ENCODE measurements at regions not wholly inside any gene's neighbourhood (a gene's known extent, or its start where the extent isn't known, plus 50 kb on each side); places are given as distances from the start of the nearest gene placed in this dataset.
A peak's percentile ranks its signal among the peaks of the same experiment; 100 is the strongest.

DNA sequence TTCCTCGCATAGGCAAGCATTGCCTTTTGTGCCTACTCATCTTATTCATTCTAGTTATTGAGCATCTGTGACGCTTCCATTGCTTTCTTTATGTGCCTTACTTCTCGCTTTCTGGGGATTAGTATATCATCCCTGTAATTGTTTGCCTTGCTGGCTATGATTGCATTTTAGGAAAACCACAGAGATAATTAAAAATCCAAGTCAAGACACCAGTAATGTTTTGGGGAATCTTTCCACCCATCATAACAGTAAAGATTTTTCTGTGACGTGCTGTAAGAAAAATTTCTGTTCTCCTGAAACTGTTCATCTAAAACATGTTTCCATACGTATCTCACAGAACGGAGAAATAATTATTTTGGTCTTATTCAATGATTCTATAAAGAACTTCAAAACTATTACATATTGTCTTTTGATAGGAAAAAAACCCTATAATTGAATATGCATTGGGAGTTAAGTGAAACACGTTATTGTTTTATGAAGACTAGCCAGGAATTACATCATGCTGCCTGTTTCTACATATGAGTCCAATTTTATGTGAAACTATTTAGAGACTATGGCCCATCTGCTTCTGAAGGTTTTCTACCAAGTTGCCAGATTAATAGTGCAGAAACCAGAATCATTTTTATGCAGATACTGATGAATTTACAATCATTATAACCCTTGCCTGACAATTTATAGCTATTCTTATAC is 133.7 kb upstream of the FIBIN start:
- Histone ChIP-seq H3K27ac (no peak overlapping the region), H3K4me1 (no peaks in the 10 kb centered on the region), H3K27me3 (no peaks in the 10 kb centered on the region), H3K9me3 (no peaks in the 10 kb centered on the region), H3K4me3 (no peak overlapping the region), H3K36me3 (no peaks in the 10 kb centered on the region)
- intact Hi-C loops (cut with DNase I; ENCODE audit: low total_unique reads), result no loop called here
- TF ChIP-seq POLR2AphosphoS5 (IDR thresholded peaks at IDR 0.05) (no peak), POLR2A (IDR thresholded peaks at IDR 0.05) (no peak), EP300 (IDR thresholded peaks at IDR 0.05) (no peak)
- TF ChIP-seq, protein P1, sequence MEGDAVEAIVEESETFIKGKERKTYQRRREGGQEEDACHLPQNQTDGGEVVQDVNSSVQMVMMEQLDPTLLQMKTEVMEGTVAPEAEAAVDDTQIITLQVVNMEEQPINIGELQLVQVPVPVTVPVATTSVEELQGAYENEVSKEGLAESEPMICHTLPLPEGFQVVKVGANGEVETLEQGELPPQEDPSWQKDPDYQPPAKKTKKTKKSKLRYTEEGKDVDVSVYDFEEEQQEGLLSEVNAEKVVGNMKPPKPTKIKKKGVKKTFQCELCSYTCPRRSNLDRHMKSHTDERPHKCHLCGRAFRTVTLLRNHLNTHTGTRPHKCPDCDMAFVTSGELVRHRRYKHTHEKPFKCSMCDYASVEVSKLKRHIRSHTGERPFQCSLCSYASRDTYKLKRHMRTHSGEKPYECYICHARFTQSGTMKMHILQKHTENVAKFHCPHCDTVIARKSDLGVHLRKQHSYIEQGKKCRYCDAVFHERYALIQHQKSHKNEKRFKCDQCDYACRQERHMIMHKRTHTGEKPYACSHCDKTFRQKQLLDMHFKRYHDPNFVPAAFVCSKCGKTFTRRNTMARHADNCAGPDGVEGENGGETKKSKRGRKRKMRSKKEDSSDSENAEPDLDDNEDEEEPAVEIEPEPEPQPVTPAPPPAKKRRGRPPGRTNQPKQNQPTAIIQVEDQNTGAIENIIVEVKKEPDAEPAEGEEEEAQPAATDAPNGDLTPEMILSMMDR (IDR thresholded peaks at IDR 0.05), result no peak
- DNase-seq, result peak in 1 of 2 donors; percentile 39
- 83 to 87% (median 85%) methylated on average over 7 of the region's 7 CpGs for WGBS, 5 donors

DNA sequence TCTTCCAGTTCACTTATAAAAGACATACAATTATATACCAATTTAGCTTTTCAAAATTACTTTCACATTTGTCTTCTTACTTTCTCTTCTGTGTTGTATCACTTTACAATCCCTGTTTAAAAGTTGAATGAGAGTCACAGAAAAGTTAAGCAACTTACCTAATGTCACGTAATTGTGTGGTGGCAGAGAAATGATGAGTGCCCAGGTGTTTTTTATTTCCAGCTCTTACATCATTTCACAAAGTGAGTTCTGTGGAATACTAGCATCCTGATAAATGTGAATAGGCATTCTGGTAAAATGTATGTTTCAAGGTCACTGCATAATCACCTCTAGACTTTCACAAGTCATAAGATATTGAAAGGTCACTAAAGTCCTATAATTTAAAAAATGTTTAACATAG is 133.0 kb upstream of the FIBIN start:
- DNase-seq, result no peak
- no peak overlapping the region for H3K4me3 ChIP-seq
- H3K4me1 ChIP-seq, result no peaks in the 10 kb centered on the region
- 78 to 90% (median 85%) methylated on average over 1 of the region's 1 CpG for WGBS, 5 donors
- H3K27me3 ChIP-seq, result no peaks in the 10 kb centered on the region
- no peaks in the 10 kb centered on the region for H3K36me3 ChIP-seq
- peaks cover 0 to under 1% (median 0%) of the 10 kb centered on the region in 4 donors for H3K9me3 ChIP-seq
- no peak for TF ChIP-seq POLR2A (IDR thresholded peaks at IDR 0.05)
- H3K27ac ChIP-seq, result no peak overlapping the region
- intact Hi-C loops (cut with DNase I; ENCODE audit: low total_unique reads), result no loop called here

DNA sequence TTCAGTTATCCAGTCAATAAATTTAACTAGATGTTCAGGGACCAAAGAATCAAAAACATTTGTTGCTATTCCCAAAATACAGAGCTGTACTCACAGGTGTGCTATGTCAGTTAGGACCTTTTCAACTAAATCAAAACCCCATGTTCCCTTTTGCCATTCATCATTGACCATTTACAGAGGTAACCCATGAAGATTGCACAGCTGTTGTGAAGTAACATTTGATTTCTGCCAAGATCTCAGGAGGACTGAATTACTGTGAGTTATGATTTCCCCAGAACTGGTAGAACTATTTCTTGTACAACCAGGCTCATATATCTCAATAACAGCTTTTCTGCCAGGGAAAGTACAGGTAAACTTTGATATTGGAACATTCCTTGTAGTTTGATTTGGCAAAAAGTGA is 131.1 kb upstream of the FIBIN start:
- peaks cover 0 to 6% (median 0%) of the 10 kb centered on the region in 4 donors for H3K9me3 ChIP-seq
- no peak overlapping the region for H3K27ac ChIP-seq
- intact Hi-C loops (cut with DNase I; ENCODE audit: low total_unique reads), result no loop called here
- TF ChIP-seq POLR2AphosphoS5 (IDR thresholded peaks at IDR 0.05), result no peak
- TF ChIP-seq POLR2A (IDR thresholded peaks at IDR 0.05), result no peak
- TF ChIP-seq, protein P1 (IDR thresholded peaks at IDR 0.05), result no peak
- TF ChIP-seq EP300 (IDR thresholded peaks at IDR 0.05), result no peak
- H3K36me3 ChIP-seq, result no peaks in the 10 kb centered on the region
- no peaks in the 10 kb centered on the region for H3K27me3 ChIP-seq
- no peak for DNase-seq
- no peaks in the 10 kb centered on the region for H3K4me1 ChIP-seq
- no peak overlapping the region for H3K4me3 ChIP-seq

DNA sequence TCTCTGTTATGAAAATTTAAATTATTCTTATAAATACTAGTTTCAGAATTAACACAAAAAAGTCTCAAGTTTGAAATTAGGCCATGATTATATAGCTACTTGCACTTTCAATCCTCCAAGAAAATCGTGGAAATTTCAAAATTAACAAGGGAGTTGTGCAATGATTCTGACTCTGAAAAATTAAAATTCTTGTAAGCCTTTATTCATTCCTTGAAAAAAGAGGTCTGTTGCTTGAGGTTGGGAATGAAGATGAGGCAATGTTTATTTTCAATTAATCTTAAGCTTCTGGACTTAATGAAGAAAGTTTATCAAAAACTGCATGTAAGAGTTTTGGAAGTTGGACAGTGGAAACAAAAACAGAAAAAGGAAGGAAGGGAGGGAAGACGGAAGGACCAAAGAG is 128.2 kb upstream of the FIBIN start:
- TF ChIP-seq POLR2A (IDR thresholded peaks at IDR 0.05) (no peak), EP300 (IDR thresholded peaks at IDR 0.05) (no peak), POLR2AphosphoS5 (IDR thresholded peaks at IDR 0.05) (no peak)
- TF ChIP-seq, protein P1 (IDR thresholded peaks at IDR 0.05), result no peak
- Histone ChIP-seq H3K27me3 (no peaks in the 10 kb centered on the region), H3K4me1 (no peaks in the 10 kb centered on the region), H3K4me3 (no peak overlapping the region), H3K36me3 (no peaks in the 10 kb centered on the region), H3K27ac (no peak overlapping the region), H3K9me3 (peaks cover 0 to 12% (median 3%) of the 10 kb centered on the region in 4 donors)
- WGBS, 5 donors, result 62 to 78% (median 66%) methylated on average over 2 of the region's 2 CpGs
- intact Hi-C loops (cut with DNase I; ENCODE audit: low total_unique reads), result no loop called here
- no peak for DNase-seq

DNA sequence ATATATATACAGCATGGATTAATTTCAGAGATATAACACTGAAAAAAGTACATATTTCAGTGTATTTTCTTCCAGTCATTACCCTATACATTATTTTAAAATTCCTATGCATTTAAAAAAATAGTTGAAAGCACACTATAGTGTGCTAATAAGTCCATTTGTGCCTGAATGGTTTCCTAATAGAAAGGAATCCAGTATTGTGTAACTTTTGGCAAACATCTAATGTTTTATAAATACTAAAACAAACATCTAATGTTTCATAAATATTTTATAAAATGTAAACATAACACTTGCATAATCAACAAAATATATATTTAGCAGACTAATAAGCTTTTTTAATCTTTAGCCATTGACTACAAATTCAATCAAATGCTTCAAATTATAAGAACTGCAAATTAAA is 126.6 kb upstream of the FIBIN start:
- Histone ChIP-seq H3K9me3 (peaks cover 0 to 12% (median 3%) of the 10 kb centered on the region in 4 donors), H3K36me3 (no peaks in the 10 kb centered on the region), H3K27ac (no peak overlapping the region), H3K4me1 (no peaks in the 10 kb centered on the region), H3K27me3 (no peaks in the 10 kb centered on the region), H3K4me3 (no peak overlapping the region)
- no peak for DNase-seq
- TF ChIP-seq POLR2A (IDR thresholded peaks at IDR 0.05) (no peak), EP300 (IDR thresholded peaks at IDR 0.05) (no peak), POLR2AphosphoS5 (IDR thresholded peaks at IDR 0.05) (no peak)
- TF ChIP-seq, protein P1 (IDR thresholded peaks at IDR 0.05), result no peak
- intact Hi-C loops (cut with DNase I; ENCODE audit: low total_unique reads), result no loop called here
